ENCODE measurements at regions not wholly inside any gene's neighbourhood (a gene's known extent, or its start where the extent isn't known, plus 50 kb on each side); places are given as distances from the start of the nearest gene placed in this dataset.

DNA sequence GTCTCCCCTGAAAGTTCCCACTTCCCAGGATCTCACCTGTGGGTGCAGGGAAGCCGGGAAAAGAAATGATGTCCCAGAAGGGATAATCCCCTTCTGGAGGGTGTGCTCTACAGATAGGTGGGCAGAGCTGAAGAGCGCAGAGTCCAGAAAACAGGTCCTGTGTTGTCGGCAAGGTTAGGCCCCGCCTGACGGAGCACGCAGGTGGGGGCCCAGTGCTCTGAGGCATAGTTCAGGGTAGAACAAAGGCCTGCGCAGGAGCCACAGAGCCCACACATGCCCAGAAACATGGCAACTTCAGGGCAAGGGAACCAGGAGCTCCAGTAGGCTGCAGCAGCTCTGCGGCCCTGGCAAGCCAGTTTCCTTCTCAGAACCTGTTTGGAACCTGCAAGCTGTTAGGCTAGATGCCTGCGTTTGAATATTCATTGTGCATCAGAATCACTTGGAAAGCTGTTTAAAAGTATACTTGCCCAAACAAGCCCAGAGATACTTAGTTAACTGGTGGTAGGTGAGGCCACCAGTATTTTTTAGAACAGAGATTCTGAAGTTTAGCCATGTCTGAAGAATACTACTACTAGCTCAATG, 386.6 kb downstream of the BUD13 start:
- TF ChIP-seq, protein P1, sequence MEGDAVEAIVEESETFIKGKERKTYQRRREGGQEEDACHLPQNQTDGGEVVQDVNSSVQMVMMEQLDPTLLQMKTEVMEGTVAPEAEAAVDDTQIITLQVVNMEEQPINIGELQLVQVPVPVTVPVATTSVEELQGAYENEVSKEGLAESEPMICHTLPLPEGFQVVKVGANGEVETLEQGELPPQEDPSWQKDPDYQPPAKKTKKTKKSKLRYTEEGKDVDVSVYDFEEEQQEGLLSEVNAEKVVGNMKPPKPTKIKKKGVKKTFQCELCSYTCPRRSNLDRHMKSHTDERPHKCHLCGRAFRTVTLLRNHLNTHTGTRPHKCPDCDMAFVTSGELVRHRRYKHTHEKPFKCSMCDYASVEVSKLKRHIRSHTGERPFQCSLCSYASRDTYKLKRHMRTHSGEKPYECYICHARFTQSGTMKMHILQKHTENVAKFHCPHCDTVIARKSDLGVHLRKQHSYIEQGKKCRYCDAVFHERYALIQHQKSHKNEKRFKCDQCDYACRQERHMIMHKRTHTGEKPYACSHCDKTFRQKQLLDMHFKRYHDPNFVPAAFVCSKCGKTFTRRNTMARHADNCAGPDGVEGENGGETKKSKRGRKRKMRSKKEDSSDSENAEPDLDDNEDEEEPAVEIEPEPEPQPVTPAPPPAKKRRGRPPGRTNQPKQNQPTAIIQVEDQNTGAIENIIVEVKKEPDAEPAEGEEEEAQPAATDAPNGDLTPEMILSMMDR (IDR thresholded peaks at IDR 0.05): no peak
- TF ChIP-seq EZH2 (IDR thresholded peaks at IDR 0.05): no peak
- TF ChIP-seq EZH2phosphoT487 (IDR thresholded peaks at IDR 0.05): no peak
